CD4-positive, alpha-beta memory T cell (primary cell): ENCODE measurements at regions not wholly inside any gene's neighbourhood (a gene's known extent, or its start where the extent isn't known, plus 50 kb on each side); places are given as distances from the start of the nearest gene placed in this dataset.
"Not testable (repeated sequence)": the region's sequence is repeated elsewhere in the genome, so short reads cannot be mapped to it uniquely, and the experiment has no call there.

Experiments used
- CTCF ChIA-PET: fragments of 350-600 bp; sonication (Branson Sonifier 250); formaldehyde crosslinking; loops from one replicate; lab custom pipeline; 2021; ENCODE audit warnings: inconsistent platforms; ENCODE audit not compliant: partially characterized antibody; lab: Charles Lee
- POLR2A ChIA-PET: fragments of 350-600 bp; sonication (Branson Sonifier 250); formaldehyde crosslinking; loops from one replicate; lab custom pipeline; 2021; ENCODE audit not compliant: partially characterized antibody; lab: Charles Lee
- DNase-seq, 5 donors: peaks; one replicate each; pipeline versions ENCODE4 v3.0.0 to v3.0.0-alpha.2; 2020 to 2022; ENCODE audit warnings: mixed read lengths in 1 of 5
- H3K27ac ChIP-seq: one replicate; pipeline ENCODE4 v1.7.0; 2013; ENCODE audit warnings: low read depth, low read length
- H3K27me3 ChIP-seq: 2 replicates; pipeline ENCODE4 v1.7.0; 2013; ENCODE audit warnings: mild to moderate bottlenecking, low read length, moderate library complexity; ENCODE audit not compliant: insufficient read depth
- H3K36me3 ChIP-seq: 2 replicates; pipeline ENCODE4 v1.7.0; 2013; ENCODE audit warnings: mild to moderate bottlenecking, low read length, moderate library complexity; ENCODE audit not compliant: insufficient read depth
- H3K4me1 ChIP-seq: 2 replicates; pipeline ENCODE4 v1.7.0; 2013; ENCODE audit warnings: mild to moderate bottlenecking, low read length, moderate library complexity; ENCODE audit not compliant: insufficient read depth
- H3K4me3 ChIP-seq, 2 donors: one replicate each; pipeline ENCODE4 v1.7.0; 2013; ENCODE audit warnings: low read length in 2 of 2, mild to moderate bottlenecking in 1 of 2
- H3K9me3 ChIP-seq, 2 donors: one replicate each; pipeline ENCODE4 v1.7.0; 2013; ENCODE audit warnings: low read length in 2 of 2, control low read depth in 1 of 2; ENCODE audit not compliant: control insufficient read depth in 1 of 2
- H3K27ac Mint-ChIP-seq, 7 donors: one replicate each; pipeline ENCODE4 v1.8.0; 2020 to 2021; ENCODE audit warnings: mixed read lengths in 7 of 7, mild to moderate bottlenecking in 6 of 7, inconsistent platforms in 3 of 7, moderate library complexity in 3 of 7
- H3K27me3 Mint-ChIP-seq, 2 donors: one replicate each; pipeline ENCODE4 v1.8.0; 2020 to 2021; ENCODE audit warnings: mixed read lengths in 2 of 2
- H3K36me3 Mint-ChIP-seq, 2 donors: one replicate each; pipeline ENCODE4 v1.8.0; 2020 to 2021; ENCODE audit warnings: mixed read lengths in 2 of 2, inconsistent platforms in 1 of 2, mild to moderate bottlenecking in 1 of 2
- H3K4me1 Mint-ChIP-seq, 4 donors: one replicate each; pipeline ENCODE4 v1.8.0; 2020 to 2021; ENCODE audit warnings: mixed read lengths in 4 of 4, mild to moderate bottlenecking in 1 of 4
- H3K4me3 Mint-ChIP-seq, 8 donors: one replicate each; pipeline ENCODE4 v1.8.0; 2020 to 2021; ENCODE audit warnings: mixed read lengths in 8 of 8, mild to moderate bottlenecking in 7 of 8, moderate library complexity in 6 of 8, inconsistent platforms in 3 of 8
- H3K9me3 Mint-ChIP-seq, 8 donors: one replicate each; pipeline ENCODE4 v1.8.0; 2020 to 2021; ENCODE audit warnings: mixed read lengths in 8 of 8, mild to moderate bottlenecking in 5 of 8, inconsistent platforms in 3 of 8, moderate library complexity in 1 of 8
- intact Hi-C: fragments of 100-400 bp; cut with micrococcal nuclease; formaldehyde crosslinking; loops from one replicate; pipeline ENCODE4 v1.15.1; 2023

DNA sequence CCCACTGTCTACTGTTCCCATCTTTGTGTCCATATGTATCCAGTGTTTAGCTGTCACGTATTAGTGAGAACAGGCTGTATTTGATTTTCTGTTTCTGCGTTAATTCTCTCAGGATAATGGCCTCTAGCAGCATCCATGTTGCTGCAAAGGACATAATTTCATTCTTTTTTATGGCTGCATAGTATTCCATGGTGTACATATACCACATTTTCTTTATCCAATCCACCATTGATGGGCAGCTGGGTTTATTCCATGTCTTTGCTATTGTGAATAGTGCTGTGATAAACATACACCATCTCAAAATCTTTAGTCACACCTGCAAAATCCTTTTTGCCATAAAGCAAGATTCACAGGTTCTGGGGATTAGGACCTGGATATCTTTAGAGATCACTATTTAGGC is 334.4 kb upstream of the CLINT1 start:
- H3K36me3 ChIP-seq, H3K4me1 Mint-ChIP-seq, H3K27ac ChIP-seq, H3K9me3 Mint-ChIP-seq, H3K27ac Mint-ChIP-seq, H3K9me3 ChIP-seq, H3K36me3 Mint-ChIP-seq, H3K4me3 ChIP-seq, H3K27me3 Mint-ChIP-seq, H3K27me3 ChIP-seq, POLR2A ChIA-PET, intact Hi-C loops, DNase-seq, H3K4me3 Mint-ChIP-seq, H3K4me1 ChIP-seq: not testable (repeated sequence)
- CTCF ChIA-PET, result interaction anchor here (1.4 kb wide), 1 partner anchor 11 kb away, joined by 3 read pairs; no protein-coding TSS in a partner anchor

DNA sequence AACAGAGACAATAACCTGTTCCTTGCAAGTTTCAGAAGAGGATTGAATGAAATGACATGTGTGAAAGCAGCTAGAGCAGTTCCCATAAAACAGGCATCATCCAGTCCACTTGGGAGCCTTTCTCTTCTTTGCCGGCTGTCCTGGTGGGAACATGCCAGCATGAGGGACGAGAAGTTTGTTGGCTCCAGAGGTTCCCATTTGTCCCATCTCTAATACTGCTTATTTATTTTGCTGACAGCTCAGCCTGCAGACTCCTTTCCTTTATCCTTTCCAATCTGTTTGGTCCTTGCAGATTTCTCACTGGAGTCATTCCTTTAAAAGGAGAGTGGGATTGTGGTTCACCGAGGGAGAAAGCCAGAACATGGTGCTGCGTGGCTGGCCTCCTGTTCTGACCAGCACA is 321.5 kb upstream of the CLINT1 start:
- intact Hi-C loops, result no loop called here
- H3K27ac Mint-ChIP-seq, result no peak overlapping the region
- no peak for DNase-seq
- H3K4me1 ChIP-seq, result no peaks in the 10 kb centered on the region
- H3K27me3 ChIP-seq, result no peaks in the 10 kb centered on the region
- CTCF ChIA-PET, result no interaction called here
- H3K4me3 Mint-ChIP-seq, result no peak overlapping the region
- H3K9me3 Mint-ChIP-seq, result peaks cover 0 to 4% (median 1%) of the 10 kb centered on the region in 8 donors
- no peaks in the 10 kb centered on the region for H3K36me3 Mint-ChIP-seq
- POLR2A ChIA-PET, result no interaction called here
- no peaks in the 10 kb centered on the region for H3K9me3 ChIP-seq
- H3K27ac ChIP-seq, result no peak overlapping the region
- H3K4me1 Mint-ChIP-seq, result no peaks in the 10 kb centered on the region
- H3K4me3 ChIP-seq, result no peak overlapping the region
- peaks cover 8 to 13% of the 10 kb centered on the region in 2 donors for H3K27me3 Mint-ChIP-seq
- H3K36me3 ChIP-seq, result no peaks in the 10 kb centered on the region

- no peaks in the 10 kb centered on the region for H3K36me3 Mint-ChIP-seq
- intact Hi-C loops, result no loop called here
- CTCF ChIA-PET, result no interaction called here
Measured at GRCh38 chr5:158179271-158179670, 320.3 kb upstream of the CLINT1 start.

GRCh38 chr5:158178535-158178934 is 319.6 kb upstream of the CLINT1 start:
- H3K36me3 ChIP-seq, result no peaks in the 10 kb centered on the region
- no peak overlapping the region for H3K27ac ChIP-seq
- no peaks in the 10 kb centered on the region for H3K9me3 ChIP-seq
- no peak overlapping the region for H3K4me3 ChIP-seq
- H3K27me3 Mint-ChIP-seq, result peaks cover 5 to 14% of the 10 kb centered on the region in 2 donors
- no peaks in the 10 kb centered on the region for H3K4me1 ChIP-seq
- H3K4me3 Mint-ChIP-seq, result no peak overlapping the region
- POLR2A ChIA-PET, result no interaction called here
- CTCF ChIA-PET, result no interaction called here
- no peaks in the 10 kb centered on the region for H3K4me1 Mint-ChIP-seq
- intact Hi-C loops, result no loop called here
- no peak for DNase-seq
- H3K36me3 Mint-ChIP-seq, result no peaks in the 10 kb centered on the region
- H3K27ac Mint-ChIP-seq, result no peak overlapping the region
- H3K27me3 ChIP-seq, result no peaks in the 10 kb centered on the region
- peaks cover 0 to 4% (median under 1%) of the 10 kb centered on the region in 8 donors for H3K9me3 Mint-ChIP-seq

More at GRCh38 chr5:158179271-158179670, 320.3 kb upstream of the CLINT1 start:
- no peak overlapping the region for H3K27ac ChIP-seq
- H3K4me3 Mint-ChIP-seq, result no peak overlapping the region
- DNase-seq, result no peak
- no peaks in the 10 kb centered on the region for H3K4me1 ChIP-seq
- H3K27me3 ChIP-seq, result no peaks in the 10 kb centered on the region
- H3K27me3 Mint-ChIP-seq, result peaks cover 6 to 14% of the 10 kb centered on the region in 2 donors
- H3K9me3 ChIP-seq, result no peaks in the 10 kb centered on the region
- peaks cover 0 to 4% (median under 1%) of the 10 kb centered on the region in 8 donors for H3K9me3 Mint-ChIP-seq
- no peaks in the 10 kb centered on the region for H3K4me1 Mint-ChIP-seq
- POLR2A ChIA-PET, result no interaction called here
- no peaks in the 10 kb centered on the region for H3K36me3 ChIP-seq
- H3K27ac Mint-ChIP-seq, result no peak overlapping the region
- H3K4me3 ChIP-seq, result no peak overlapping the region

- H3K4me1 ChIP-seq, result no peaks in the 10 kb centered on the region
- no peaks in the 10 kb centered on the region for H3K9me3 ChIP-seq
- Mint-ChIP-seq H3K9me3 (peaks cover 0 to 4% (median 0%) of the 10 kb centered on the region in 8 donors), H3K36me3 (no peaks in the 10 kb centered on the region), H3K27me3 (peaks cover 7 to 16% of the 10 kb centered on the region in 2 donors), H3K27ac (no peak overlapping the region), H3K4me3 (no peak overlapping the region), H3K4me1 (no peaks in the 10 kb centered on the region)
- no peak for DNase-seq
- H3K27me3 ChIP-seq, result no peaks in the 10 kb centered on the region
- no peak overlapping the region for H3K4me3 ChIP-seq
- no peak overlapping the region for H3K27ac ChIP-seq
- CTCF ChIA-PET, result interaction anchor here (1.3 kb wide), 1 partner anchor 930 kb away, joined by 3 read pairs; no protein-coding TSS in a partner anchor
- POLR2A ChIA-PET, result no interaction called here
- intact Hi-C loops, result no loop called here
- no peaks in the 10 kb centered on the region for H3K36me3 ChIP-seq
Measured at GRCh38 chr5:158177146-158177545, 318.2 kb upstream of the CLINT1 start.

GRCh38 chr5:158175934-158176481 is 317.1 kb upstream of the CLINT1 start:
- CTCF ChIA-PET, result interaction anchor here (1.2 to 1.3 kb wide), 2 partner anchors 931 to 956 kb away, joined by 3 to 4 read pairs; no protein-coding TSS in a partner anchor
- H3K27ac ChIP-seq, result no peak overlapping the region
- peaks cover 7 to 10% of the 10 kb centered on the region in 2 donors for H3K27me3 Mint-ChIP-seq

GRCh38 chr5:158174918-158175851 is 316.2 kb upstream of the CLINT1 start:
- H3K36me3 ChIP-seq, result no peaks in the 10 kb centered on the region
- POLR2A ChIA-PET, result no interaction called here
- DNase-seq, result peak in 4 of 5 donors; percentile 13 to 22 (median 18)
- peaks cover 0 to 2% (median 0%) of the 10 kb centered on the region in 8 donors for H3K9me3 Mint-ChIP-seq
- H3K4me1 ChIP-seq, result no peaks in the 10 kb centered on the region
- CTCF ChIA-PET, result interaction anchor here (0.7 to 1.9 kb wide), 11 partner anchors 14 to 1081 kb away, joined by 3 to 13 read pairs (median 4); no protein-coding TSS in a partner anchor
- no peak overlapping the region for H3K27ac Mint-ChIP-seq
- H3K36me3 Mint-ChIP-seq, result no peaks in the 10 kb centered on the region
- no peaks in the 10 kb centered on the region for H3K9me3 ChIP-seq
- H3K4me3 ChIP-seq, result no peak overlapping the region
- no peaks in the 10 kb centered on the region for H3K27me3 ChIP-seq
- H3K27ac ChIP-seq, result no peak overlapping the region
- peaks cover 7 to 12% of the 10 kb centered on the region in 2 donors for H3K27me3 Mint-ChIP-seq
- intact Hi-C loops, result loop anchor here (1.0 kb wide), 2 partner anchors 520 to 931 kb away; no protein-coding TSS in a partner anchor
- no peak overlapping the region for H3K4me3 Mint-ChIP-seq
- no peaks in the 10 kb centered on the region for H3K4me1 Mint-ChIP-seq

More at GRCh38 chr5:158175934-158176481, 317.1 kb upstream of the CLINT1 start:
- H3K9me3 Mint-ChIP-seq, result peaks cover 0 to 2% (median 0%) of the 10 kb centered on the region in 8 donors
- H3K4me1 Mint-ChIP-seq, result no peaks in the 10 kb centered on the region
- intact Hi-C loops, result loop anchor here (1.0 kb wide), 2 partner anchors 519 to 930 kb away; no protein-coding TSS in a partner anchor
- Histone ChIP-seq H3K4me1 (no peaks in the 10 kb centered on the region), H3K27me3 (no peaks in the 10 kb centered on the region), H3K4me3 (no peak overlapping the region), H3K9me3 (no peaks in the 10 kb centered on the region), H3K36me3 (no peaks in the 10 kb centered on the region)
- POLR2A ChIA-PET, result no interaction called here
- peak overlapping the region in 1 of 7 donors; percentile 23 for H3K27ac Mint-ChIP-seq
- no peaks in the 10 kb centered on the region for H3K36me3 Mint-ChIP-seq
- no peak overlapping the region for H3K4me3 Mint-ChIP-seq
- no peak for DNase-seq
